PC-9 (cell line): ENCODE measurements at regions not wholly inside any gene's neighbourhood (a gene's known extent, or its start where the extent isn't known, plus 50 kb on each side); places are given as distances from the start of the nearest gene placed in this dataset.

ENCODE experiments used
- CTCF ChIP-seq: fragments of 200-600 bp; sonication (generic); conservative IDR thresholded peaks from 2 replicates; pipeline ENCODE4 v1.6.1; 2017; ENCODE audit warnings: mixed run types, antibody characterized with exemption, mild to moderate bottlenecking, moderate library complexity
- EZH2 ChIP-seq: fragments of 200-600 bp; sonication (generic); IDR thresholded peaks from 2 replicates; pipeline ENCODE4 v1.8.0; 2017; ENCODE audit warnings: antibody characterized with exemption, low read depth

- no peak for TF ChIP-seq CTCF
- TF ChIP-seq EZH2, result no peak
Measured at GRCh38 chr6:113481458-113481857, 375.7 kb upstream of the MARCKS start.
